Smooth muscle cell (in vitro differentiated cells): ENCODE measurements at regions not wholly inside any gene's neighbourhood (a gene's known extent, or its start where the extent isn't known, plus 50 kb on each side); places are given as distances from the start of the nearest gene placed in this dataset.

Source experiments
- DNase-seq: peaks from one replicate; lab custom pipeline; 2025; ENCODE audit not compliant: unreplicated experiment; lab: John Stamatoyannopoulos, UW
- H2AFZ ChIP-seq: fragments of 200-600 bp; sonication (generic); 2 replicates; pipeline ENCODE4 v1.6.0; 2016; ENCODE audit warnings: antibody characterized with exemption, low read depth, mild to moderate bottlenecking
- H3F3A ChIP-seq: fragments of 200-600 bp; sonication (generic); 2 replicates; pipeline ENCODE4 v1.6.0; 2017; ENCODE audit warnings: antibody characterized with exemption, low read depth
- H3K27ac ChIP-seq: fragments of 200-600 bp; sonication (generic); 2 replicates; pipeline ENCODE4 v1.5.1; 2016; ENCODE audit warnings: low read depth, mild to moderate bottlenecking
- H3K27me3 ChIP-seq: fragments of 200-600 bp; sonication (generic); 2 replicates; pipeline ENCODE4 v1.6.1; 2016; ENCODE audit warnings: low read depth, mild to moderate bottlenecking
- H3K36me3 ChIP-seq: fragments of 200-600 bp; sonication (generic); 2 replicates; pipeline ENCODE4 v1.5.1; 2016; ENCODE audit warnings: low read depth
- H3K4me1 ChIP-seq: fragments of 200-600 bp; sonication (generic); 2 replicates; pipeline ENCODE4 v1.5.1; 2016; ENCODE audit warnings: low read depth
- H3K4me2 ChIP-seq: fragments of 200-600 bp; sonication (generic); 2 replicates; pipeline ENCODE4 v1.6.0; 2016; ENCODE audit warnings: mild to moderate bottlenecking
- H3K4me3 ChIP-seq: fragments of 200-600 bp; sonication (generic); 2 replicates; pipeline ENCODE4 v1.5.1; 2016; ENCODE audit warnings: mild to moderate bottlenecking
- H3K79me2 ChIP-seq: fragments of 200-600 bp; sonication (generic); 2 replicates; pipeline ENCODE4 v1.6.0; 2016; ENCODE audit warnings: low read depth, mild to moderate bottlenecking
- H3K9ac ChIP-seq: fragments of 200-600 bp; sonication (generic); 2 replicates; pipeline ENCODE4 v1.6.0; 2016; ENCODE audit warnings: low read depth
- H3K9me3 ChIP-seq: fragments of 200-600 bp; sonication (generic); replicated peaks from 2 replicates; pipeline ENCODE4 v1.5.1; 2016; ENCODE audit warnings: low read depth
- H4K20me1 ChIP-seq: fragments of 200-600 bp; sonication (generic); 2 replicates; pipeline ENCODE4 v1.6.0; 2016; ENCODE audit warnings: low read depth
- WGBS: methylation state at CpG from one replicate; pipeline ENCODE4 v1.1.7; 2016; ENCODE audit warnings: low lambda C conversion rate; 5-methylcytosine and 5-hydroxymethylcytosine counted together
- TF ChIP-seq, protein P1 (sequence below): fragments of 200-600 bp; sonication (generic); IDR thresholded peaks from 2 replicates; pipeline ENCODE4 v1.5.1; 2017; ENCODE audit warnings: borderline replicate concordance, mild to moderate bottlenecking, antibody characterized with exemption; ENCODE audit not compliant: insufficient read depth, poor library complexity, severe bottlenecking

DNA sequence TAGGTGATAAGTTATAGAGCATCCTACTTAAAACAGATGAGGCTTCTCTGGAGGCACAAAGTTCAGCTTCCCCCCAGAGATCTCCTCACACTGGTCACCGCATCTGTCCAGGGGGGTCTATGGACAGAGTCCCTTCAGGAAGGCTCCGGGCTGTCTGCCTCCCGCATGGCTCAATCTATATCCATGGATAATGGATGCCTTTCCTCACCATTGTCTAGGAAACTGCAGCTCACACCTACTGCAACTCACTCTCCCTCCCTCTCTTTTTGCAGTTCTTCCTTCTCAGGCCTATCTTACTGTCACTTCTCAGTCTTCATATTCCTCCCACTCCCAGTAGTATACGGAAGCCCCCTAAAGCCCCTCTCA, 100.6 kb upstream of the BCL2L14 start:
- no peak overlapping the region for H2AFZ ChIP-seq
- no peaks in the 10 kb centered on the region for H3K4me1 ChIP-seq
- TF ChIP-seq, protein P1, sequence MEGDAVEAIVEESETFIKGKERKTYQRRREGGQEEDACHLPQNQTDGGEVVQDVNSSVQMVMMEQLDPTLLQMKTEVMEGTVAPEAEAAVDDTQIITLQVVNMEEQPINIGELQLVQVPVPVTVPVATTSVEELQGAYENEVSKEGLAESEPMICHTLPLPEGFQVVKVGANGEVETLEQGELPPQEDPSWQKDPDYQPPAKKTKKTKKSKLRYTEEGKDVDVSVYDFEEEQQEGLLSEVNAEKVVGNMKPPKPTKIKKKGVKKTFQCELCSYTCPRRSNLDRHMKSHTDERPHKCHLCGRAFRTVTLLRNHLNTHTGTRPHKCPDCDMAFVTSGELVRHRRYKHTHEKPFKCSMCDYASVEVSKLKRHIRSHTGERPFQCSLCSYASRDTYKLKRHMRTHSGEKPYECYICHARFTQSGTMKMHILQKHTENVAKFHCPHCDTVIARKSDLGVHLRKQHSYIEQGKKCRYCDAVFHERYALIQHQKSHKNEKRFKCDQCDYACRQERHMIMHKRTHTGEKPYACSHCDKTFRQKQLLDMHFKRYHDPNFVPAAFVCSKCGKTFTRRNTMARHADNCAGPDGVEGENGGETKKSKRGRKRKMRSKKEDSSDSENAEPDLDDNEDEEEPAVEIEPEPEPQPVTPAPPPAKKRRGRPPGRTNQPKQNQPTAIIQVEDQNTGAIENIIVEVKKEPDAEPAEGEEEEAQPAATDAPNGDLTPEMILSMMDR, result no peak

DNA sequence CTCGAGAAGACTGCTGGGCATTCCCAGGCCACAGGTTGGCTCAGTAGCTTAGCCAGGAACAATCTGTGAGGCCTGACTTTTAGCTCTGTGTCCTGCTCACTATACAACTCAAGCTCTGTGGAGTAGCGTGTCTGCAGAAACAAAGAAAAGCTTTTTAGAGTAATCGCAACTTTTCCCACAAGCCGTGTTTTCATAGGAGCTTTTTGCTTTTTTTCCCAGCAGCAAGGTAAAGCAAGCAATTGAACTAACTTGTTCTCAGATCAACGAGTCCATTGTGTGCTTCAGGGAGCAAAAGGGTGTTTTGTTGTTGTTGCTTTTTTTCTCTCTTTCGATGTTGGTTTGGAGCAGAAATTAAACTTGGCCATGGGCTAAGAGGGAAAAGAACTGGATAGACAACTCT, 97.3 kb upstream of the BCL2L14 start:
- Histone ChIP-seq H3K4me3 (no peak overlapping the region), H3K27me3 (no peaks in the 10 kb centered on the region), H3K9me3 (no peaks in the 10 kb centered on the region), H3K4me1 (no peaks in the 10 kb centered on the region), H3K4me2 (no peak overlapping the region), H3F3A (no peaks in the 10 kb centered on the region), H4K20me1 (no peaks in the 10 kb centered on the region), H3K79me2 (no peaks in the 10 kb centered on the region), H3K27ac (no peak overlapping the region), H2AFZ (no peak overlapping the region), H3K9ac (no peak overlapping the region), H3K36me3 (no peaks in the 10 kb centered on the region)
- TF ChIP-seq, protein P1, result no peak
- 92% methylated on average over 6 of the region's 6 CpGs for WGBS
- DNase-seq, result no peak

More for the DNA sequence above, 100.6 kb upstream of the BCL2L14 start:
- H4K20me1 ChIP-seq, result no peaks in the 10 kb centered on the region
- H3F3A ChIP-seq, result no peaks in the 10 kb centered on the region
- no peak for DNase-seq
- WGBS, result 83% methylated on average over 4 of the region's 4 CpGs
- H3K79me2 ChIP-seq, result no peaks in the 10 kb centered on the region
- no peaks in the 10 kb centered on the region for H3K36me3 ChIP-seq
- H3K4me2 ChIP-seq, result no peak overlapping the region
- no peaks in the 10 kb centered on the region for H3K27me3 ChIP-seq
- H3K4me3 ChIP-seq, result no peak overlapping the region
- no peaks in the 10 kb centered on the region for H3K9me3 ChIP-seq
- H3K27ac ChIP-seq, result no peak overlapping the region
- H3K9ac ChIP-seq, result no peak overlapping the region

DNA sequence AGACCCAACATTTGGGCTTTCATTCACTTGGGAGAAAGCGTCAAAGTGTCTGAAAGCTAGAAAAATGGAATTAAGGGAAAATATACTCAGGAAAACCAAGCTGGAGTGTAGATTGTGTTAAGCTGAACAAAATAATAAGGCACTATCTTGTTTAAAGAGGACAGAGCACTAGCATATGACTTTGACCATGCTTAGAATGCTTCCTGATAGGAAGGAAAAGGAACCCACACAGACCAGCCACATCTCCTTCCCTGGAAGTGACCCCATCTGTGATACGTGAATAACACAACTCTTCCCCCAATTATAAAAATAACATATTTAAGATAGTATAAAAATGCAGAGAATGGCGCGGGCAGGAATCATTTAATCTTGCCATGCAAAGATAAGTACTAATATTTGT, 94.7 kb upstream of the BCL2L14 start:
- no peaks in the 10 kb centered on the region for H3K9me3 ChIP-seq
- DNase-seq, result no peak
- no peak overlapping the region for H3K27ac ChIP-seq
- 68% methylated on average over 4 of the region's 4 CpGs for WGBS
- no peaks in the 10 kb centered on the region for H3K79me2 ChIP-seq
- no peak overlapping the region for H3K4me2 ChIP-seq
- H3K27me3 ChIP-seq, result no peaks in the 10 kb centered on the region
- no peaks in the 10 kb centered on the region for H3K4me1 ChIP-seq
- H2AFZ ChIP-seq, result no peak overlapping the region
- no peaks in the 10 kb centered on the region for H3F3A ChIP-seq
- H3K4me3 ChIP-seq, result no peak overlapping the region
- H3K9ac ChIP-seq, result no peak overlapping the region
- no peaks in the 10 kb centered on the region for H3K36me3 ChIP-seq
- H4K20me1 ChIP-seq, result no peaks in the 10 kb centered on the region
- TF ChIP-seq, protein P1, result no peak

DNA sequence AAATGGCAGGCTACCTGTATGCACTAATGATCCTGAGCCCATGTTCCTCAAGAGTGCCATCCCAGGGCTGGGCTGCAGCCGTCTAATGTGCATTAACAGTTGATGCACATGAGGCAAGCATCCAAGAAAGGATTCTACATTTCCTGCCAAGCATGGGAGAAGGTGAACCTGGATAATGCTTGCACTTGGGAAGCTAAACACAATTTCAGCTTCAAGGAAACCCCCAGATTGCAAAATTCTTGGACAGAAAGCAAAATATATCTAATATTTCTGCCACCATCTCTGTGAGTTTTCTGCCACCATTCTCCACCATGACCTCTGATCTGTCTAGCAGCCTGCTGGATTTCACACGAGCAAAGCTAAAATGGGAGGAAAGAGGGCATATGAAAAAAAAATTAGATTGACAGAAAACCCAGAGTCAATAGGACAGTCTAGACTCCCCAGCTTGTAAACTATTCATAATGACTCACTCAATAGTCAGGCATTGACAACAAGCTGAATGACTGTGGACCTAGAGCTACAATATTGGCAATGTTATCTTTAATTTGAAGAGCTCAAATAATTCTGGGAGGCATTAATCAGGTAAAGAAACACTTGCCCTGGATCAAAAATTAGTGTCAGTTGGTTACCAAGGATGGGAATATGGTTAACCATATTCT, 91.9 kb upstream of the BCL2L14 start:
- TF ChIP-seq, protein P1, result no peak
- no peaks in the 10 kb centered on the region for H3K36me3 ChIP-seq
- no peak overlapping the region for H3K4me2 ChIP-seq
- no peak overlapping the region for H3K4me3 ChIP-seq
- H3K79me2 ChIP-seq, result no peaks in the 10 kb centered on the region
- no peak overlapping the region for H3K27ac ChIP-seq
- no peak overlapping the region for H3K9ac ChIP-seq
- no peaks in the 10 kb centered on the region for H3K27me3 ChIP-seq
- no peaks in the 10 kb centered on the region for H3K9me3 ChIP-seq
- H2AFZ ChIP-seq, result no peak overlapping the region
- no peak for DNase-seq
- no peaks in the 10 kb centered on the region for H4K20me1 ChIP-seq
- no peaks in the 10 kb centered on the region for H3K4me1 ChIP-seq
- WGBS, result 72% methylated on average over 2 of the region's 2 CpGs
- H3F3A ChIP-seq, result no peaks in the 10 kb centered on the region
